Left kidney (tissue), 1 donor: ENCODE measurements at regions not wholly inside any gene's neighbourhood (a gene's known extent, or its start where the extent isn't known, plus 50 kb on each side); places are given as distances from the start of the nearest gene placed in this dataset.

Experiments
- DNase-seq: peaks from one replicate; pipeline ENCODE4 v3.0.0-alpha.2; 2013

DNA sequence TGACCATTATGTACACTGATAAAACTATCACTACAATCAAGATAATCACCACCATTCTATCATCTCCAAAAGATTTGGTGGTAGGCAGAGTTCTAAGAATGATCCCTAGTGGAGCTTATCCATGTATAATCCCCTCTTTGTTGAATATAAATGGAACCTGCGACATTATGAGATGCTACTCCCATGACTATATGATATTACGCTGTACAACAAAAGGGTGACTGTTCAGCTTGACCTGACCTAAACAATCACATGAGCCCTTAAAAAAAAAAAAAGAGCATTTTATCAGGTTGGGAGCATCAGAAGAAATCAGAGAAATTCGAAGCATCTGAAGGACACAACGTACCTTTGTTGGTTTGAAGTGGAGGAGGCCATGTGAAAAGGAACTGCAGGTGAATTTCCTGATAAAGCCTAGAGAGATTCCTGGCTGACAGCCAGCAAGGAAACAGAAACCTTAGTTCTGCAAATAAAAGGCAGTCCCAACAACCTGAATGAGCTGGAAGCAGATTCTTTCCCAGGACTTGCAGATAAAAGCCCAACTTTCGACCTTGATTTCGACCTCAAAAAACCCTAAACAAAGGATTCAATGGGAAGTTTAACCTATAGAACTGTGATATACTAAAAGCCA lies 270.7 kb downstream of the ADRA2A start:
- DNase-seq = peak; percentile 2

DNA sequence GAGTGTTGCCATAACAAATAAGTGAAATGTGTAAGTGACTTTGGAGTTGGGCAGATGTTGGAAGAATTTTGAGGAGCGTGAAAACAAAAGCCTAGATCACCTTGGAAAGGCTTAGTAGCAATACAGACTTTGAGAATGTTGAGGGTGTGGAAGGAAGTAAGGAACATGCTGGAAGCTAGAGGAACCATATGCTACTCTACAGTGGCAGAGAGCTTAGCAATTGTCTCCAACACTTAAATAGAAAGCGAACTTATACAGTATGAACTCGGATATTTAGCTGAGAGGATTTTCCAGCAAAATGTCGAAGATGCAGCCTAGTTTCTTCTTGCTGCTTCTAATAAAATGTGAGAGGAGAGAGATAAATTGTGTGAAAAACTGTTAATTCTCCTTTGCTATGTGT lies 271.2 kb downstream of the ADRA2A start:
- DNase-seq = no peak

DNA sequence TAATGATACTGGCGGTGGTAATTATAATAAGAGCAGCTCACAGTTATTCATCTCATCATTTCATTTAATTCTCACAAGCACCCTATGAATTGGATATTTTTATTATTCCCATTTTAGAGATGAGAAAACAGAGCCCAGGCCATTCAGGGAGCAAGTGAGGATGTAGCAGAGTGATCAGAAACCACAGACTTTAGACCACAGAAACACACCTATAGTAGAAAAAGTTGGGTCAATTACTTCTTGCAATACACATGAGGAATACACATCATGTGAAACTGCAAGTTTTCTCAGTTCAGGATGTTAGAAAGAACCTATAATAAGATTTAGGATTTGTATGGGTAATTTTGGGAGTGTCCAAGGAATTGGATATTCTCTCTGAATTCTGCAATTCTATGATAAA lies 278.0 kb downstream of the ADRA2A start:
- DNase-seq = no peak

DNA sequence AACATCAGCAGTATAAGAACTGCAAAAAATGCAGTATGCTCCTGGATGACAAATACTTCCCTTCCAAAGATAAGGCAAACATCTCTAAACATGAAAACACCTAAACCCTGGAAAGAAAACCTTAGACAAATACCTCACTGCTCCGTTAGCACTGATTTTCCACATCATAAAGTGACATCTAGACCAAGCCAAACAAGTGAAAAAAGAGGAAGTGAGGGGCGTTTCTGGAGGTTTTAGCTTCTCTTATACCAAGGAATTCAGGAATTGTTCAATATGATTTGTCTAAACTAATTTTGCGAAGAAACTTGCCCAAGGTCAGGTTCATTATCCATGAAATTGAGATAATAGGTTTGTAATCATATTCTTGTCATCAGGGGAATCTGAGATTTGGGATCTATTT lies 279.7 kb downstream of the ADRA2A start:
- DNase-seq = no peak

DNA sequence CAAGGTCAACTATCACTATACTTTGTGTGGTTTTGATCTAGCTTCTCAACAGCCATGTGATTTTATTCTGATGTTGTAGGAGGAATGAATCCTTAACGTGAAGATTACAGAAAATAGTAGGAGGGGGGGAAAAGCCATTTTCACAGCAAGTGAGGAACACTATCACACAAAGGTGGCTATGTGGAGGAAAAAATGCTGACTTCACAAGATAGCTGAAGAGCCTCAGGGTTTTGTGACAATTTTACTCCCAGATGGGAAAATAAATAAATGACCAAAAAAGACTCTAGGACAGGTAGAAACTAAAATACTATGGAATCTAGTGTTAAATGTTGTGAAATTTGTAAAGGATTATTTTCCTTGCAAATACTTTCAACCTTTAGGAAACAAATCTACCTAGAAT lies 281.0 kb downstream of the ADRA2A start:
- DNase-seq = no peak

DNA sequence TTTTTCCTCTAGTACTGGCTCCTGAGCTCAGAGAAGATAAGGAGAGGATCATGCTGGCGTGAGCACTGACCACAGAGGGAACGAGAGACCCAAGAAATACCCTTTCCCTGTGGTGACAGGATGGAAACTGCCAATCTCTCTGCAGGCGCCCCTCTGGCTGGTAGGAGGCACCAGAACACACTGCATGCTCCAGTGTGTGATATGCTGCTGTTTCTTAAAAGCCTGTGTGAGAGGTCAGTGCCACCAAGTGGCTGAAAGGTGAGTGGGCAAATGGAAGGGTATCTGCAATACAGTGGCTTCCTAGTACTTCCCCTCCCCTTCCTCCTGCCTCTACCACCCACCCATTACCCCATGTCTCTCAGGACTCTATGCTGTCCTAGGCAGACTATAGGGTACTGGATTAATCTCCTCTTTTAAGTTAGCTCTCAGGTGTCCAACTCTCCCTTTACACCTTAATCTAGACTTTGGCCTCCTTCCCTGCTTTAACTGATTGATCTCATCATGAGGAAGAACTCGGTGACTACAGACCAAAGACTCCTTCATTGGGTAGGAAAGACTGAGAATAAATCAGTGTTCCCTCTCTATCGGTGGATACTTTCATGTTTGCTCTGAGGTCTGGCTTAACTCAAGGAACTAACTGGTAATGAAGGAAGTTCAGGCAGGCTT lies 283.6 kb downstream of the ADRA2A start:
- peak; percentile 48 for DNase-seq

DNA sequence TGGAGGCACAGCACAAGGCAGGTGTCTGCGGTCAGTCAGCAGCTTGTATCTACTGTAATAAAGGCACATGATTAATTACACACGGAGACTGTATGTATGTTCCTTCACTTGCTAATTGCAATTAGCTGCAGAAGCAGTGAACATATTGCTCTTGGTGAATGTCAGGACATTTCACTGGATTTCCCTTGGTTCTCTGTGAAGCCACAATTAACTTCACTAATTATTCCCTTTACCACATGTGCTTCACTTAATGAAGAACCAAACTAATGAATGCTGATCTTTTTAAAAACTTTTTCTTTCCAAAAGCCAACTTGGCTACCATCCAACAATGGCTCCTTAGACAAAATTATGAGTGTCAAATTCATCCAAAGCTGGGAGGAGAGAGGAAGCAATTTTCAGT lies 290.7 kb downstream of the ADRA2A start:
- no peak for DNase-seq

DNA sequence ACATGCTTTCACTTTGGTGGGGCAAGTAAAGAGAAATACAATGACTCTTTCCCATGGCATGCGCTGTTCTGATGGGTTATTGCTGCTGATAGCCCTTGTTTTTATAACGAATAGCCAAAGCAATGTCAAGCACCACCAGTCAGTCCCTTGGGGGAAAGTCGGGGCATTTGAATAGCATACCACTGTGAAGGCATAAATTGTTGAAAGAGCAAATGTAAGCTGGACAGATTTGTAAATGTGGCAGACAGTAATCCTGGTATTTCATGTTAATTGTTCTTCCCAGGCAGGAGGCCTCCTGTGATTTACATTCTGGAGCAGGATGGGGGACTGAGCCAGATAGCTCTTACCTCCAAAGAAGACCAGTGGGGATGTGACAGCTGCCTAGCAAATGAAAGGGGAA lies 293.3 kb downstream of the ADRA2A start:
- DNase-seq = no peak

DNA sequence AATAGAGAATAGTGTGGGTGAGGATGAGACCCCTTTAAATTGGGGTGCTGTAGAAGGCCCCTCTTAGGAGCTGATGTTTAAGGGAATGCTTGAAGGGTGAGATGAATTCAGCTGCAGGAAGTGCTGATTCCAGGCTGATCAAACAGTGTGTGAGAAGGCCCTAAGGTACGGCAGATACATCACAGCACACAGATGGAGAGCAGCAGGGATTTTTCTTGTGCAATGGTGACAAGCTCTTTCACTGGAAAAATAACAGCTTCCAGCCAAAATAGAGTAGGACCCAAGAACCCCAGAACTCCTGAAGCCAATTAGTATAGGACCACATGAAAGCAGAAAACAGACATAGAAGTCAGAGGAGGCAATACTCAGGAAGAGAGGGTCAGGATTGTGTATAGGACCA lies 296.9 kb downstream of the ADRA2A start:
- DNase-seq = no peak

DNA sequence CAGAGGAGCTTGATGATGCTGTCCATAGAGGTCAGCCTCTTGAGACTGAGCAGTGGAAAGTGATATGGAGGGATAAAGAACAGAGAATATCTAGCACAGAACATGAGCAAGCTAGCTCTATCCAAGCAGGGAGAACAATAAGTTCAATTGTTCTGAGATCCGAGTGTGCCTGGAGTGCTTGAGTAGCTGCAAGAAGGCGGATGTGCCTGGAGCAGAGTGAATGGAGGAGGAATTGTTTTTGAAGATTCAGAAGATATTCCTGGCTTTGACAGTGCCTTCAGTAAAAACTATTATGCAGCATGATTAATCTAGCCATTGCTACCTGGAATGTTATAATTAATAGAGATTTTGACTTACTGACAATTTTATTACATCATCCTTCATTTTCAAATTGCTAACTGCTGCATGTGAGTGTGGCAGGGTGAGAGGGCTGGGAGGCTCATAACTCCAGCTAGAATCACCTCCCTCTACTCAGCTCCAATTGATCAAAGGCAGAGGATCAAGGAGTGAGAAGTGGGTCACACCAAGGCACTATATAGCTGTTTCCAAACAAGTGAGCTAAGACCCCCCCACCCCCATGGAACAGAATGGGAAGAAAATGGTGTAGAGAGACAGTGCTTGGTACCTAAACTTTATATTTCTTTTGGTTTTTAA lies 302.8 kb downstream of the ADRA2A start:
- DNase-seq = no peak

DNA sequence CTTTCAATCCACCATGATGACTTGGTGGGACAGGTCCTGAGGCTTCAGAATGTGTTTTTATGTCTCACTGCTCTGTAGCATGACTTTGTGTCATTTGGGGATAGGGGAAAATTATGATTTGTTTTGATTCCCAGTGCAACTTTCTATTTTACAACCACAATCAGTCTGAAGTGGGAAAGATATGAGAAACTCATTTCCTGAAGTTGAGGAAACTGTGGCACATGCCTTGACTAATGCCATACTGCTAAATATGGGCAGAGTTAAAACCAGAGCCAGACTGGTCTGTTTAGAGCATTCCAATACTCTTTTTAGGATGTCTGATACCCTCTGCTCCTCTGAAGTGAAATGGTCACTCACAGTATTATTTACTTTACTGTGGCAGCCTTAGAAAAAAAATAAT lies 307.7 kb downstream of the ADRA2A start:
- DNase-seq = no peak

DNA sequence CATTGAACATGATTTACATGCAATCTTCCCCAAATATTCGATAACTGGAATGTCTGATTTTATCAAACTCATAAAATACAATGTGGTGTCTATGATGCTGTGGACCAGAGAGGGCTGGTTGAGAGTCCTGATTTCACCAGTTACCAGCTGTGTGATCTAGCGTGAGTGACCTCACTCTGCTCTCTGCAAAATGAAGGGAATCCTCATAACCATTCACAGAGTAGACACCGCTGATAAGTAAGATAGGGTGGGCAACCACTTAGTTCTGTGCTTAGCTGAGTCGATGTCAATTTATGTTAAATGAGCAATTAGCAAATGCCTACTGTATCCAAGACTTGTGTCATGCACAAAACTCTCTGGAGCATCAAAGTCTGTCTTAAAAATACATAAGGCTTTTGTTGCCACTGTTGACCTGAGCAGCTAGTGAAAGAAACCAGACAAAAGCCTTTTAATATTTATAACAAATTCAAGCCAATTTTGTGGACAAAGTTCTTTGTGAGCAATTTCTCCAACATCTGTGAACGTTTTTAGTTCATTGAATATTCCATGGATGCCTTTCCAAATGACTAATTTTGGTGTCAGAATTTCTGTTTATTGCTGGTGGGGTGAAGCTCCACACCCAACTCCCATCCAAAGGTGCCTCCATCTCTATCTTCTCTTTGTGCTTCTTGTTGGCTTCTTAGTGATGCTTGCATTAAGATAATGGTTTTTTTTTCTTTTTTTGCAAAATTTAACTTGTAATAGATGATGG lies 314.2 kb downstream of the ADRA2A start:
- no peak for DNase-seq

DNA sequence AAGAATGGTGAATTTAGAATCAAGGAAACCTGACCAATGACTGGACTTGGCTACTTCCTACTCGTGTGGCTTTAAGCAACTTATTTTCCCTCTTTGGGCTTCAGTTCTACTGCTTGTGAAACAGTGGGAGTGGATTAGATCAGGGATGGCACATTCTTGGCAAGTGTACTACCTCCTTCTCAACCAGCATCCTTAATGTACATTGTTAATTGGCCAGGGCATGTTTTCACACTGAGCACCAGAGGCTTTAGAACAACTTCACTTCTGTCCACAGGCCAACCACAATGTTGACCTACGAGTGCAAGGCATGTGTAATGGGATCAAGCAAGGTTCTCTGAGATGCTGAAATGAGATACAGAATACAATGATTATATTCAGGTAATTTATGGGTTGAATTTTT lies 315.3 kb downstream of the ADRA2A start:
- no peak for DNase-seq

DNA sequence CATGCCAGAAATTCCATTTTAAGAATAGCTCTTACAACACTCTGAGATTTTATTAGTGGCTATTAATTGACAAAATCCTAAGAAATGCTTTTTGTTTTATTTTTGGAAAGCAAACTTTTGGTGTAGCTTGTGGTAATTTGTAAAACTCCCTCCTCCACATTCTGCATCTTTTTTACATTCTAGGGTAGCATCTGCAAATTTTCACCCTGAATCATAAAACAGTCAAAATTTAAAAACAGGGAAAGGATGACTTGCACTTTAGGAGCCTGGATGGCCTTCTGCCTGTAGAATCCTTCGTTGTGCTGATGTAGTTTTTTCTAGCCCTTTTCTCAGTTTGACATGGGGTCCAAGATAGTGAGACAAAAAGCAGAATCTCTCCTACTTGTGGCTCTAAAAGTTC lies 316.1 kb downstream of the ADRA2A start:
- peak; percentile 49 for DNase-seq

DNA sequence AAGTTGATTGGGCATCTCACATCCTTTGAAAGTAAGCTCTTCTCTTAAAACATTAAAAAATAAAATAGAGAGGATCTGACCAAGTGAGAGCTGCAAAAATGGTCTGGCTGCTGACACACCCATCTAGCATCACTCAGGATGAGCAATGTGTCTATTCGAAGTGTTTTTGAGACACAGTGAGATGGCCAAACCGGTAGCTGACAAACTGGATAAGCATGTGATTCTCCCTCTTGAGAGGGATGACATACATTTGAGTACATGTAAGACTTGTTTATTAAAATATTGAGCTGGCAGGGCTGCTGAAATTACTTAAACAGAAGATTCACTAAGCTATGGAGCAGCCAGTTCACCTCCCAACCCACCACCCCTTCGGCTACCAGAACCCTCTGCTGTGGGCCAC lies 333.9 kb downstream of the ADRA2A start:
- DNase-seq = no peak

DNA sequence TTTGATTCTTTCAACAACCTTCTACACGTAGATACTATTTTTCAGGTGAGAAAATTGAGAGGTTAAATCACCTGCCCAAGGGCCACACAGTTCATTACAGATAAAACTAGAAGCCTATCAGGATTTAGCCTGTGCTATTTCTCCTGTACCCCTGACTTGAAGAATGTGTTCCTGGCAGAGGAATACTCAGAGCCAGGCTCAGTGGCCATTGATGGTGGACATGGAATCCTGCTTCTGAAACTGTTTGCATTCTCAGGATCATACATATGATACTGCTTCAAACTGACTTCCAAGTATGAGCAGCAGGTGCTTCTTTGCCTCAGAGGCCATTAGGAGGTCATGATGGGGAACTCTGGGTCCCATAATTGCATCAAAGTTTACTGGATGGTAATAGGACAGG lies 348.6 kb downstream of the ADRA2A start:
- DNase-seq = no peak

DNA sequence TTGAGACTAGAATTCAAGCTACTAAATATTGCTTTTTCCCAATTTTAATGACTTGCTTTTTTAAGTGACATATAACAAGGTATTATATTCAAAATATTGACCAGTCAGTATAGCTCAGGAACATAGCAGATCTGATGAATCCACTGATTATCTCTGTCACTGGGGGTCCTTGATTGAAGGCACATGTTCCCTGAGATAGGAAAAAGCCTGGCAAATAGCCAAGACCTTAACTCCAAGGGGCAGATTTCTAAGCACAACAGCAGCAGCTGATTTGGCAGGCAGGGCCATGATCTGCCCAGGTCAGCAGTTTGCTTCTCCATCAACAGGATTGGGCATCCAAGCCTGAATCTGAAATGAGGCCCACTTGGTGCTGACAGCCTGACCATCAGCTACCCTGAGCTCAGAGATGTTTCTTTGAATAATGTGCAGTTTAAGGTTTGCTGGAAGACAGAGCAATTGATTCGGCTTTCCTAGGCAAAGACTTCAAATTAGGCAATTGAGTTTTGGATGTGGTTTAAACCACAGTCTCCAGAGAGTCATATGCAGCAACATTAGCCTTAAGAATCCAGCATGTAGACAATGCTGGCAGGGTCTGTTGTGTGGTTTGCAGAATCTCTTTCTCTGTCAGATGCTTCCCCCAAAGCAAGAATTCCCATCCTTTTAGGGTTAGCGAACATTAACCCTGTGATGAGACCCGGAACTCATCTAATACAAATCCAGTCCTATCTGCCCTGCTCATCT lies 352.6 kb downstream of the ADRA2A start:
- DNase-seq = no peak

DNA sequence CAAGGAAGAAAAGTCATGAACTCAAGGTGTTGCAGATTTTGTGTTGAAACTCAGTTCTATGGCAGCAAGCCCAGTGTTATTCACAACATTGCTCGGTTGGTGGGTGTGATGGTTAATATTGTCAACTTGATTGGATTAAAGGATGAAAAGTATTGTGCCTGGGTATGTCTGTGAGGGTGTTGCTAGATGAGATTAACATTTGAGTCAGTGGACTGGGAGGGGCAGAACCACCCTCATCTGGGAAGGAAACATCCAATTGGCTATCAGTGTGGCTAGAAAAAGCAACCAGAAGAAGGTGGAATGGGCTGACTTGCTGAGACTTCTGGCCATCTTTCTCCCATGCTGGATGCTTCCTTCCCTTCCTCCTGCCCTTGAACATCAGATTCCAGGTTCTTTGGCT lies 353.2 kb downstream of the ADRA2A start:
- no peak for DNase-seq

DNA sequence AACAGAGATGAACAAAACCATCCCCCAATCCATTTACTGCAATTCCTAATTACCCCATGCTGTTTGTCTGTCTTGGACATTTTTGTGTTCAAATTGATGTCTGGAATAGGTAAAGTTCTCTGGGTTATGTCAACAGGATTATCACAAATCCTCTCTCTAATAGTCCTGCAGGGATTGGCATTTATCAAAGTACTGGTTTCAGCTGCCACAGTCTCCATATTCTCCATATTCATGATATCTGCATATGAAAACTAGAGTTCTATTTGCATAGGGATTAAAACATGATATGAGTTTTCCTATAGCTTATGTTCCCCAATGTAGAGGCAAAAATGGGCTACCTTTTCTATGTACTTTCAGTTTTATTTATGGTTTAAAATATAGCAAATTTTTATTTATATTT lies 355.8 kb downstream of the ADRA2A start:
- no peak for DNase-seq

DNA sequence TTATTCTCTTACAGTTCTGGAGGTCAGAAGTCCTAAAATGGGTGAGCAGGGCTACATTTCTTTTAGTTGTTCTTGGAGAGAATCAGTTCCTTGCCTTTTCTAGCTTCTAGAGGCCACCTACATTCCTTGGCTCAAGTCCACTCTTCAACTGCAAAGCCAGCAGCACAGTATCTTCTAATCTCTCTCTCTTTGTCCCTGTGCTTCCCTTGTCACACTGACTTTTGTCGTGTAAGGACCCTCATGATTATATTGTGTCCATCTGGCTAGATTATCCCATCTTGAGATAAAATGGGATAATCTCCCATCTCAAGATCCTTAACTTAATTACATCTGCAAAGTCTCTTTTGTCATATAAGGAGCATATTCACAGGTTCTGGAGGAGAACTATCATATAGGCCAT lies 359.0 kb downstream of the ADRA2A start:
- DNase-seq = no peak

DNA sequence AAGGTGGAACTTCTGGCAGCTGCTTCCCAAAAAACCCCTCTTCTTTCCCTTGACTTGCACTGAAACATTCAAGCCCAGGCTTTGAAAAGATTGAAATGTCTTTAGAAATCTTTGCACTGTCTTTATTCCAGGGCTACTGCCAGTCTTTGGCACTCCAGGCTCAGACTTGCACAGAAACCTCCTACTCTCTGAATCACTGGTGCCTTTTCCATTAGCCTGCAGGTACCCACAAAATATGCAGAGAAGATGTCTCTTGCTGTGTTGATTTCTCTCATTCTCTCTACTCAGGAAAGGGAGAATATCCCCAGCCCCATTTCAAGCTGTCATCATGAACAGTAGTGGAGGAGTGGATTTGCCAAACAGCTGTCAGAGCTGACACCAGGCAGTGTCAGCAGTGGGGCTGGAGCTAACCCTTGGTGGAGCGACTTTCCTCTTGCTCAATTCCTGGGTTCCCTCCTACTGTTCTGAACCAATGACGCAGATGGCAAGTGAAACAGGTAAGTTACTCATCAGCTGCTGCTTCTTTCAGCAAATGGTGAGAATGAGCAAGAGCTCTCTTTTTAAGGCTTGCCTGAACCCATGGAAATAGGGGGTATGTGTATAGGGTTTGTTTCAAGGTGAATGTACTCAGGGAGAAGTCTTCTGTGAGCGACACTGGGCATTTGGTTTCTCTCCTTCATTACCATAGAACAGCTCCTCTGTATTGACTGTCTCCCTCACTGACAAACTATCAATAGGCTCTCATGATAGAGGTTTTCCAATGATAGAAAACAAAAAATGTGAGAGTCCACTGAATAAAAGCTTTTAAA lies 362.4 kb downstream of the ADRA2A start:
- DNase-seq = no peak

DNA sequence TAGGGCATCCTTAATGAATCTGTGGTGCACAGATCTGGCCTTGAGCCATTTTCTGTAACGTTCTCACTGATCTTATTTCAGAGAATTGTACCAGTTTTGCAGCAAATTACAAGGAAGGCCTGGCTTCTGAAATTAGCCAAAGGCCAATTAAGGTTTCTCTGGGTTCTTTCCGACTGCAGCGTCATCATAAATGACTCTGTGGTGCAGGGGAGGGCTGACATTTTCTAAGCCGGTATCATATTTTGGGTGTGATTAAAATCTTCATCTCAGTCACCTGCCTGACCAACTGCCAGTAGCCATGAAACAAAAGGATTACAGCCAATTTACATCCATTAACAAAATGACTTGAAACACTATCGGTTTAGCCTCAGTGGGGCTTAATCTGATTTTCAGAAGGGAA lies 363.7 kb downstream of the ADRA2A start:
- no peak for DNase-seq
